IPS DF 6.9 (cell line): ENCODE measurements at regions not wholly inside any gene's neighbourhood (a gene's known extent, or its start where the extent isn't known, plus 50 kb on each side); places are given as distances from the start of the nearest gene placed in this dataset.

Experiments
- DNase-seq: peaks from one replicate; pipeline ENCODE4 v3.0.0-alpha.2; 2013; ENCODE audit warnings: low read depth, low spot score
- H3K27ac ChIP-seq: one replicate; pipeline ENCODE4 v1.5.1; 2013; ENCODE audit warnings: low read length, control low read depth
- H3K27me3 ChIP-seq: 2 replicates; pipeline ENCODE4 v1.6.1; 2013; ENCODE audit warnings: mild to moderate bottlenecking, low read length; ENCODE audit not compliant: control insufficient read depth, insufficient read depth
- H3K36me3 ChIP-seq: 2 replicates; pipeline ENCODE4 v1.6.1; 2013; ENCODE audit warnings: low read length; ENCODE audit not compliant: control insufficient read depth, insufficient read depth
- H3K4me1 ChIP-seq: 2 replicates; pipeline ENCODE4 v1.6.1; 2013; ENCODE audit warnings: low read length; ENCODE audit not compliant: control insufficient read depth, insufficient read depth
- H3K4me3 ChIP-seq: 2 replicates; pipeline ENCODE4 v1.5.1; 2013; ENCODE audit warnings: mild to moderate bottlenecking, low read length
- H3K9me3 ChIP-seq: 2 replicates; pipeline ENCODE4 v1.6.1; 2013; ENCODE audit warnings: low read length, inconsistent platforms; ENCODE audit not compliant: control insufficient read depth, insufficient read depth
- WGBS: extraction: QIAGEN DNeasy Blood & Tissue Kit; methylation state at CpG from one replicate; pipeline ENCODE4 v1.1.7; 2013; ENCODE audit warnings: mixed read lengths, missing lambda C conversion rate; ENCODE audit not compliant: insufficient read length, insufficient coverage; 5-methylcytosine and 5-hydroxymethylcytosine counted together

- H3K4me3 ChIP-seq: no peak overlapping the region
- H3K36me3 ChIP-seq: no peaks in the 10 kb centered on the region
- no peak overlapping the region for H3K27ac ChIP-seq
- no peaks in the 10 kb centered on the region for H3K9me3 ChIP-seq
- DNase-seq: no peak
- no peaks in the 10 kb centered on the region for H3K4me1 ChIP-seq
- no peaks in the 10 kb centered on the region for H3K27me3 ChIP-seq
- WGBS: no CpG with 5 or more reads among the region's 2 CpGs
These were observed 257.7 kb downstream of the ANAPC1 start for GRCh38 chr2:111626037-111626864.

- H3K9me3 ChIP-seq: no peaks in the 10 kb centered on the region
- no peaks in the 10 kb centered on the region for H3K36me3 ChIP-seq
- H3K27ac ChIP-seq: no peak overlapping the region
- no peak overlapping the region for H3K4me3 ChIP-seq
- no peaks in the 10 kb centered on the region for H3K4me1 ChIP-seq
- no peaks in the 10 kb centered on the region for H3K27me3 ChIP-seq
- no peak for DNase-seq
These were observed 257.2 kb downstream of the ANAPC1 start for GRCh38 chr2:111626865-111627163.

GRCh38 chr2:111627256-111627655 is 256.7 kb downstream of the ANAPC1 start:
- Histone ChIP-seq H3K27me3 (no peaks in the 10 kb centered on the region), H3K27ac (no peak overlapping the region), H3K4me1 (no peaks in the 10 kb centered on the region), H3K36me3 (no peaks in the 10 kb centered on the region), H3K9me3 (no peaks in the 10 kb centered on the region), H3K4me3 (no peak overlapping the region)
- no peak for DNase-seq
- no CpG with 5 or more reads among the region's 5 CpGs for WGBS

GRCh38 chr2:111628221-111628620 is 255.8 kb downstream of the ANAPC1 start:
- no peaks in the 10 kb centered on the region for H3K36me3 ChIP-seq
- no peaks in the 10 kb centered on the region for H3K4me1 ChIP-seq
- DNase-seq: no peak
- no peaks in the 10 kb centered on the region for H3K9me3 ChIP-seq
- no CpG with 5 or more reads among the region's 1 CpG for WGBS
- H3K27ac ChIP-seq: no peak overlapping the region
- H3K4me3 ChIP-seq: no peak overlapping the region
- H3K27me3 ChIP-seq: no peaks in the 10 kb centered on the region

GRCh38 chr2:111629983-111630382 is 254.0 kb downstream of the ANAPC1 start:
- Histone ChIP-seq H3K4me3 (no peak overlapping the region), H3K36me3 (no peaks in the 10 kb centered on the region), H3K9me3 (no peaks in the 10 kb centered on the region), H3K27ac (no peak overlapping the region), H3K4me1 (no peaks in the 10 kb centered on the region), H3K27me3 (no peaks in the 10 kb centered on the region)
- WGBS: no CpG with 5 or more reads among the region's 2 CpGs
- no peak for DNase-seq

- Histone ChIP-seq H3K4me3 (no peak overlapping the region), H3K36me3 (no peaks in the 10 kb centered on the region), H3K4me1 (no peaks in the 10 kb centered on the region), H3K27me3 (no peaks in the 10 kb centered on the region), H3K27ac (no peak overlapping the region), H3K9me3 (no peaks in the 10 kb centered on the region)
- no peak for DNase-seq
- WGBS: no CpG with 5 or more reads among the region's 4 CpGs
These were observed 251.3 kb downstream of the ANAPC1 start for GRCh38 chr2:111632661-111633060.

- Histone ChIP-seq H3K9me3 (no peaks in the 10 kb centered on the region), H3K27me3 (no peaks in the 10 kb centered on the region), H3K36me3 (no peaks in the 10 kb centered on the region), H3K27ac (no peak overlapping the region), H3K4me1 (no peaks in the 10 kb centered on the region), H3K4me3 (no peak overlapping the region)
- no CpG with 5 or more reads among the region's 2 CpGs for whole genome bisulfite sequencing
- no peak for DNase-seq
These were observed 250.8 kb downstream of the ANAPC1 start for GRCh38 chr2:111633189-111633588.

GRCh38 chr2:111633643-111634042 is 250.3 kb downstream of the ANAPC1 start:
- H3K27ac ChIP-seq: no peak overlapping the region

GRCh38 chr2:111634050-111634794 is 249.8 kb downstream of the ANAPC1 start:
- Histone ChIP-seq H3K27me3 (no peaks in the 10 kb centered on the region), H3K4me1 (no peaks in the 10 kb centered on the region), H3K9me3 (no peaks in the 10 kb centered on the region), H3K36me3 (no peaks in the 10 kb centered on the region), H3K27ac (no peak overlapping the region), H3K4me3 (no peak overlapping the region)
- WGBS: no CpG with 5 or more reads among the region's 2 CpGs
- DNase-seq: no peak

More at GRCh38 chr2:111633643-111634042, 250.3 kb downstream of the ANAPC1 start:
- Histone ChIP-seq H3K4me3 (no peak overlapping the region), H3K36me3 (no peaks in the 10 kb centered on the region), H3K27me3 (no peaks in the 10 kb centered on the region), H3K9me3 (no peaks in the 10 kb centered on the region), H3K4me1 (no peaks in the 10 kb centered on the region)
- WGBS: no CpG with 5 or more reads among the region's 6 CpGs
- DNase-seq: no peak

GRCh38 chr2:111634995-111635538 is 248.9 kb downstream of the ANAPC1 start:
- Histone ChIP-seq H3K4me3 (no peak overlapping the region), H3K27me3 (no peaks in the 10 kb centered on the region), H3K4me1 (no peaks in the 10 kb centered on the region), H3K27ac (no peak overlapping the region), H3K9me3 (no peaks in the 10 kb centered on the region), H3K36me3 (no peaks in the 10 kb centered on the region)
- WGBS: no CpG with 5 or more reads among the region's 4 CpGs
- DNase-seq: no peak
